CMK (cell line): ENCODE measurements at regions not wholly inside any gene's neighbourhood (a gene's known extent, or its start where the extent isn't known, plus 50 kb on each side); places are given as distances from the start of the nearest gene placed in this dataset.
"Not testable (repeated sequence)": the region's sequence is repeated elsewhere in the genome, so short reads cannot be mapped to it uniquely, and the experiment has no call there.

Experiments used
- DNase-seq: peaks from one replicate; pipeline ENCODE4 v3.0.0-alpha.2; 2010; ENCODE audit warnings: low read depth

- no peak for DNase-seq
Observed at GRCh38 chr4:14918336-14918735, 83.9 kb upstream of the CPEB2 start.

GRCh38 chr4:14919785-14920184, 82.5 kb upstream of the CPEB2 start:
- DNase-seq = no peak

- peak; percentile 89 for DNase-seq
Observed at GRCh38 chr4:14920237-14920636, 82.0 kb upstream of the CPEB2 start.

- no peak for DNase-seq
Observed at GRCh38 chr4:14920759-14921320, 81.4 kb upstream of the CPEB2 start.

- not testable (repeated sequence) for DNase-seq
Observed at GRCh38 chr4:14921781-14922180, 80.5 kb upstream of the CPEB2 start.

GRCh38 chr4:14924076-14924811, 78.0 kb upstream of the CPEB2 start:
- no peak for DNase-seq

- DNase-seq = no peak
Observed at GRCh38 chr4:14924812-14925344, 77.4 kb upstream of the CPEB2 start.

GRCh38 chr4:14925471-14925870, 76.8 kb upstream of the CPEB2 start:
- DNase-seq = no peak

GRCh38 chr4:14926368-14926767, 75.9 kb upstream of the CPEB2 start:
- no peak for DNase-seq

- no peak for DNase-seq
Observed at GRCh38 chr4:14928035-14928434, 74.2 kb upstream of the CPEB2 start.

GRCh38 chr4:14929669-14930068, 72.6 kb upstream of the CPEB2 start:
- no peak for DNase-seq

GRCh38 chr4:14934704-14935390, 67.4 kb upstream of the CPEB2 start:
- no peak for DNase-seq

GRCh38 chr4:14943749-14944148, 58.5 kb upstream of the CPEB2 start:
- DNase-seq = no peak

- DNase-seq = no peak
Observed at GRCh38 chr4:14952352-14952751, 49.9 kb upstream of the CPEB2 start.
